ENCODE measurements at regions not wholly inside any gene's neighbourhood (a gene's known extent, or its start where the extent isn't known, plus 50 kb on each side); places are given as distances from the start of the nearest gene placed in this dataset.
"Not testable (repeated sequence)": the region's sequence is repeated elsewhere in the genome, so short reads cannot be mapped to it uniquely, and the experiment has no call there.

DNA sequence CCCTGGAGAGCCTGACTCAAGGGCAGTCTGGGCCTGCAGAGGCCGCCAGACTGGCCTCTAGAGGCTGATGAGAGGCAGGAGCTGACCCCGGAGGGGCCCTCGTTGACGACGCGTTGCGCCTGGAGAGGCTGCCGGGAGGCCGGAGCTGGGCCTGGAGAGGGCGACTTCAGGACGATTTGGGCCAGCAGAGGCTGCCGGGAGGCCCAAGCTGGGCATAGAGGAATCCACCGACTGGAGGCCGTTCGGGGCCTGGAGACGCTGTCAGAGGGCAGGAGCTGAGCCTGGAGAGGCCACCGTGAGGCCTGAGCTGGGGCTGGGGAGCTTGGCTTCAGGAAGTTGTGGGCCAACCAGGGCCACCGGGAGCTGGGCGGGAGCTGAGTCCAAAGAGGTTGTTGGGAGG lies 322.5 kb downstream of the ZNF479 start:
- not testable (repeated sequence) for TF ChIP-seq POLR2A, POLR2AphosphoS5 (IDR thresholded peaks at IDR 0.05)
- TF ChIP-seq, protein P1, sequence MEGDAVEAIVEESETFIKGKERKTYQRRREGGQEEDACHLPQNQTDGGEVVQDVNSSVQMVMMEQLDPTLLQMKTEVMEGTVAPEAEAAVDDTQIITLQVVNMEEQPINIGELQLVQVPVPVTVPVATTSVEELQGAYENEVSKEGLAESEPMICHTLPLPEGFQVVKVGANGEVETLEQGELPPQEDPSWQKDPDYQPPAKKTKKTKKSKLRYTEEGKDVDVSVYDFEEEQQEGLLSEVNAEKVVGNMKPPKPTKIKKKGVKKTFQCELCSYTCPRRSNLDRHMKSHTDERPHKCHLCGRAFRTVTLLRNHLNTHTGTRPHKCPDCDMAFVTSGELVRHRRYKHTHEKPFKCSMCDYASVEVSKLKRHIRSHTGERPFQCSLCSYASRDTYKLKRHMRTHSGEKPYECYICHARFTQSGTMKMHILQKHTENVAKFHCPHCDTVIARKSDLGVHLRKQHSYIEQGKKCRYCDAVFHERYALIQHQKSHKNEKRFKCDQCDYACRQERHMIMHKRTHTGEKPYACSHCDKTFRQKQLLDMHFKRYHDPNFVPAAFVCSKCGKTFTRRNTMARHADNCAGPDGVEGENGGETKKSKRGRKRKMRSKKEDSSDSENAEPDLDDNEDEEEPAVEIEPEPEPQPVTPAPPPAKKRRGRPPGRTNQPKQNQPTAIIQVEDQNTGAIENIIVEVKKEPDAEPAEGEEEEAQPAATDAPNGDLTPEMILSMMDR (IDR thresholded peaks at IDR 0.05): not testable (repeated sequence)

All from upper lobe of left lung (tissue), 4 donors.